HEK293 (cell line): ENCODE measurements at regions not wholly inside any gene's neighbourhood (a gene's known extent, or its start where the extent isn't known, plus 50 kb on each side); places are given as distances from the start of the nearest gene placed in this dataset.

ENCODE experiments used
- CTCF ChIA-PET: fragments of 350-600 bp; formaldehyde crosslinking; extraction: SDS; loops from one replicate; lab custom pipeline; 2021; ENCODE audit warnings: antibody characterized with exemption; lab: Yijun Ruan, JAX
- POLR2A ChIA-PET: fragments of 300-600 bp; formaldehyde crosslinking; extraction: SDS; loops from one replicate; lab custom pipeline; 2020; ENCODE audit warnings: antibody characterized with exemption, inconsistent platforms; lab: Yijun Ruan, JAX
- H3K27ac ChIP-seq: fragments of 200-500 bp; sonication (Bioruptor generic); 2 replicates; pipeline ENCODE4 v1.5.1; 2014; ENCODE audit warnings: low read depth, low read length, control low read depth, inconsistent platforms; ENCODE audit errors: extremely low read depth
- H3K36me3 ChIP-seq, 2 experiments: fragments of 200-500 bp in 1 of 2; sonication (Bioruptor generic) in 1 of 2; 1 replicate in 1 of 2; 2 replicates in 1 of 2; pipeline ENCODE4 v1.5.1; 2014 to 2017; ENCODE audit warnings: inconsistent platforms in 2 of 2, low read length in 2 of 2; ENCODE audit not compliant: control insufficient read depth in 2 of 2, insufficient read depth in 1 of 2
- H3K4me1 ChIP-seq: fragments of 200-500 bp; sonication (Bioruptor generic); 2 replicates; pipeline ENCODE4 v1.5.1; 2014; ENCODE audit warnings: mild to moderate bottlenecking, low read length, inconsistent platforms; ENCODE audit not compliant: control insufficient read depth, insufficient read depth
- H3K4me3 ChIP-seq: 2 replicates; pipeline ENCODE4 v1.5.1; 2011; ENCODE audit warnings: low read depth, mild to moderate bottlenecking, control low read depth, low read length, moderate library complexity
- H3K9me3 ChIP-seq: fragments of 200-500 bp; sonication (Bioruptor generic); 2 replicates; pipeline ENCODE4 v1.5.1; 2014; ENCODE audit warnings: low read depth, low read length, inconsistent platforms; ENCODE audit not compliant: control insufficient read depth, insufficient read depth
- OSR2 ChIP-seq: fragments of 450-650 bp; formaldehyde crosslinking; IDR thresholded peaks from 2 replicates; pipeline ENCODE4 v1.5.1; 2016; ENCODE audit warnings: missing biosample characterization, missing genetic modification characterization
- PATZ1 ChIP-seq: fragments of 450-650 bp; formaldehyde crosslinking; IDR thresholded peaks from 2 replicates; pipeline ENCODE4 v1.5.1; 2016; ENCODE audit warnings: missing biosample characterization, missing genetic modification characterization
- PRDM10 ChIP-seq: fragments of 450-650 bp; formaldehyde crosslinking; IDR thresholded peaks from 2 replicates; pipeline ENCODE4 v1.5.1; 2016; ENCODE audit warnings: missing biosample characterization, missing genetic modification characterization
- PRDM2 ChIP-seq: fragments of 450-650 bp; formaldehyde crosslinking; IDR thresholded peaks from 2 replicates; pipeline ENCODE4 v1.5.1; 2016; ENCODE audit warnings: missing biosample characterization, missing genetic modification characterization, borderline replicate concordance
- SCRT1 ChIP-seq: fragments of 450-650 bp; formaldehyde crosslinking; IDR thresholded peaks from 2 replicates; pipeline ENCODE4 v1.5.1; 2016; ENCODE audit warnings: missing biosample characterization, missing genetic modification characterization, borderline replicate concordance
- ZBTB17 ChIP-seq: fragments of 450-650 bp; formaldehyde crosslinking; IDR thresholded peaks from 2 replicates; pipeline ENCODE4 v1.5.1; 2016; ENCODE audit warnings: missing biosample characterization, missing genetic modification characterization
- ZNF449 ChIP-seq: fragments of 450-650 bp; formaldehyde crosslinking; IDR thresholded peaks from 2 replicates; pipeline ENCODE4 v1.5.1; 2017; ENCODE audit warnings: missing biosample characterization, mild to moderate bottlenecking, missing genetic modification characterization, moderate library complexity

- H3K27ac ChIP-seq, result no peak overlapping the region
Measured at GRCh38 chr1:78830321-78830720, 176.2 kb downstream of the ADGRL4 start.

GRCh38 chr1:78831731-78832360 lies 174.7 kb downstream of the ADGRL4 start:
- no peaks in the 10 kb centered on the region for H3K9me3 ChIP-seq
- ChIA-PET POLR2A (no interaction called here), CTCF (no interaction called here)
- no peaks in the 10 kb centered on the region for H3K36me3 ChIP-seq
- TF ChIP-seq PRDM10 (tag by site-specific recombination), result no peak
- TF ChIP-seq PATZ1 (tag by site-specific recombination), result no peak
- TF ChIP-seq PRDM2, result no peak
- H3K4me3 ChIP-seq, result no peak overlapping the region
- H3K27ac ChIP-seq, result no peak overlapping the region
- H3K4me1 ChIP-seq, result no peaks in the 10 kb centered on the region

More at GRCh38 chr1:78830321-78830720, 176.2 kb downstream of the ADGRL4 start:
- CTCF ChIA-PET, result no interaction called here
- Histone ChIP-seq H3K9me3 (no peaks in the 10 kb centered on the region), H3K4me1 (no peaks in the 10 kb centered on the region), H3K36me3 (no peaks in the 10 kb centered on the region), H3K4me3 (no peak overlapping the region)
- no peak for TF ChIP-seq ZNF449 (tag by site-specific recombination)
- TF ChIP-seq OSR2 (tag by site-specific recombination), result peak; percentile 32; the same call in 1 of the 2 replicates
- 0 out of 2 replicates have a peak, but pooled peaks have one; percentile 22 for TF ChIP-seq ZBTB17
- TF ChIP-seq SCRT1 (tag by site-specific recombination), result no peak
- POLR2A ChIA-PET, result no interaction called here
